SU-DHL-6 (cell line): ENCODE measurements at regions not wholly inside any gene's neighbourhood (a gene's known extent, or its start where the extent isn't known, plus 50 kb on each side); places are given as distances from the start of the nearest gene placed in this dataset.

Source experiments
- CTCF ChIP-seq: fragments of 200-600 bp; sonication (generic); IDR thresholded peaks from one replicate; pipeline ENCODE4 v1.5.1; 2017; ENCODE audit warnings: antibody characterized with exemption, mild to moderate bottlenecking, low read length, moderate library complexity; ENCODE audit not compliant: insufficient read depth, poor library complexity, severe bottlenecking
- EZH2phosphoT487 ChIP-seq: fragments of 200-600 bp; sonication (generic), shearing (Covaris generic); conservative IDR thresholded peaks from 2 replicates; pipeline ENCODE4 v1.6.1; 2018; ENCODE audit warnings: mild to moderate bottlenecking, antibody characterized with exemption, low read length, moderate library complexity, mixed read lengths

GRCh38 chr6:99110029-99110428, 162.3 kb upstream of the FBXL4 start:
- no peak for TF ChIP-seq CTCF
- TF ChIP-seq EZH2phosphoT487 = no peak
